Panc1 (cell line): ENCODE measurements at regions not wholly inside any gene's neighbourhood (a gene's known extent, or its start where the extent isn't known, plus 50 kb on each side); places are given as distances from the start of the nearest gene placed in this dataset.

Experiments used
- ATAC-seq: fragments of 200-7000 bp; cut with Tn5 transposase; 2 replicates; pipeline ENCODE4 v1.9.1; 2020; ENCODE audit warnings: mild to moderate bottlenecking, moderate library complexity
- BruUV-seq: library from RNA; stranded (reverse); fragments of 400-500 nt; replicated peaks from 2 replicates; lab custom pipeline; 2021; lab: Mats Ljungman, UMichigan
- CTCF ChIA-PET: fragments of 300-600 bp; sonication (Branson Sonifier 250); formaldehyde crosslinking; loops from one replicate; lab custom pipeline; 2022; ENCODE audit warnings: antibody characterized with exemption; lab: Charles Lee
- POLR2A ChIA-PET: fragments of 300-600 bp; sonication (Branson Sonifier 250); formaldehyde crosslinking; loops from one replicate; lab custom pipeline; 2022; ENCODE audit warnings: antibody characterized with exemption; lab: Charles Lee
- DNase-seq: peaks from one replicate; pipeline ENCODE4 v3.0.0-alpha.2; 2010; ENCODE audit warnings: low read depth, low spot score
- H3K27ac ChIP-seq: 2 replicates; pipeline ENCODE4 v1.5.1; 2011; ENCODE audit warnings: mild to moderate bottlenecking, low read length, inconsistent platforms
- H3K27me3 ChIP-seq: fragments of 200-500 bp; sonication (Bioruptor generic); 2 replicates; pipeline ENCODE4 v1.6.0; 2014; ENCODE audit warnings: low read length, inconsistent platforms; ENCODE audit not compliant: control insufficient read depth, insufficient read depth
- H3K36me3 ChIP-seq: fragments of 200-500 bp; sonication (Bioruptor generic); 2 replicates; pipeline ENCODE4 v1.5.1; 2014; ENCODE audit warnings: inconsistent platforms, mild to moderate bottlenecking, low read length, moderate library complexity; ENCODE audit not compliant: control insufficient read depth, insufficient read depth
- H3K4me1 ChIP-seq: 2 replicates; pipeline ENCODE4 v1.5.1; 2011; ENCODE audit warnings: inconsistent platforms, mild to moderate bottlenecking, low read length, moderate library complexity; ENCODE audit not compliant: control insufficient read depth, insufficient read depth
- H3K4me3 ChIP-seq, 2 experiments: 2 replicates each; pipeline ENCODE4 v1.5.1; 2011 to 2012; ENCODE audit warnings: low read depth in 2 of 2, low read length in 2 of 2, mild to moderate bottlenecking in 2 of 2, inconsistent platforms in 1 of 2, moderate library complexity in 1 of 2
- H3K9me3 ChIP-seq: fragments of 200-500 bp; sonication (Bioruptor generic); 2 replicates; pipeline ENCODE4 v1.5.1; 2014; ENCODE audit warnings: low read depth, mild to moderate bottlenecking, inconsistent platforms, low read length, moderate library complexity; ENCODE audit not compliant: control insufficient read depth, insufficient read depth
- CTCF ChIP-seq: fragments of 450-650 bp; IDR thresholded peaks from 2 replicates; pipeline ENCODE4 v1.5.1; 2017; ENCODE audit warnings: mild to moderate bottlenecking
- POLR2AphosphoS5 ChIP-seq: IDR thresholded peaks from 2 replicates; pipeline ENCODE4 v1.6.1; 2012; ENCODE audit warnings: mild to moderate bottlenecking, low read depth, low read length, moderate library complexity
- REST ChIP-seq, 2 experiments: IDR thresholded peaks; 2 replicates each; pipeline ENCODE4 v1.6.1; 2011 to 2012; ENCODE audit warnings: low read depth in 2 of 2, control low read depth in 1 of 2, low read length in 1 of 2, mild to moderate bottlenecking in 1 of 2, moderate library complexity in 1 of 2; ENCODE audit not compliant: insufficient read depth in 1 of 2
- SIN3A ChIP-seq: IDR thresholded peaks from 2 replicates; pipeline ENCODE4 v1.6.1; 2012; ENCODE audit warnings: low read depth, mild to moderate bottlenecking, low read length, moderate library complexity, borderline replicate concordance; ENCODE audit not compliant: insufficient read depth
- TCF7L2 ChIP-seq: IDR thresholded peaks from 2 replicates; pipeline ENCODE4 v1.6.1; 2011; ENCODE audit warnings: mild to moderate bottlenecking, low read depth, low read length, inconsistent platforms
- in situ Hi-C: cut with HindIII; loops from 2 replicates; pipeline ENCODE4 v1.10.0; 2016; ENCODE audit warnings: low sequenced_read_pairs, low pct_unique_long_range_greater_than_20kb
- intact Hi-C: fragments of 100-400 bp; cut with micrococcal nuclease; formaldehyde crosslinking; loops from one replicate; pipeline ENCODE4 v1.10.0; 2022; ENCODE audit not compliant: unreplicated experiment

- ChIA-PET CTCF (no interaction called here), POLR2A (no interaction called here)
- ATAC-seq = no peak
- no peak for TF ChIP-seq REST (IDR thresholded peaks at IDR 0.05; ENCODE audit: insufficient read depth in 1 of 2, low read depth in 2 of 2, low read length in 1 of 2)
- no peak for TF ChIP-seq CTCF
- TF ChIP-seq TCF7L2 = no peak
- no peak for TF ChIP-seq POLR2AphosphoS5
- intact Hi-C loops = no loop called here
- Histone ChIP-seq H3K4me1 (no peaks in the 10 kb centered on the region), H3K9me3 (no peaks in the 10 kb centered on the region), H3K36me3 (no peaks in the 10 kb centered on the region), H3K27me3 (no peaks in the 10 kb centered on the region), H3K4me3 (no peak overlapping the region), H3K27ac (no peak overlapping the region)
- BruUV-seq = no TSS peak
- in situ Hi-C loops = no loop called here
- DNase-seq = no peak
These were observed 534.4 kb downstream of the MN1 start for GRCh38 chr22:27267145-27267544.

- ATAC-seq (no peak), DNase-seq (no peak)
- BruUV-seq = no TSS peak
- no peaks in the 10 kb centered on the region for H3K9me3 ChIP-seq
- no peaks in the 10 kb centered on the region for H3K36me3 ChIP-seq
- H3K27me3 ChIP-seq = no peaks in the 10 kb centered on the region
- in situ Hi-C loops (no loop called here), intact Hi-C loops (no loop called here)
- no peak for TF ChIP-seq POLR2AphosphoS5
- TF ChIP-seq SIN3A = no peak
- no peak for TF ChIP-seq TCF7L2
- no peak for TF ChIP-seq REST (IDR thresholded peaks at IDR 0.05; ENCODE audit: insufficient read depth in 1 of 2, low read depth in 2 of 2, low read length in 1 of 2)
- no peak for TF ChIP-seq CTCF
- H3K4me1 ChIP-seq = no peaks in the 10 kb centered on the region
- ChIA-PET CTCF (no interaction called here), POLR2A (no interaction called here)
- no peak overlapping the region for H3K4me3 ChIP-seq
- no peak overlapping the region for H3K27ac ChIP-seq
These were observed 531.6 kb downstream of the MN1 start for GRCh38 chr22:27269751-27270543.
